Lower leg skin (tissue), 4 donors: ENCODE measurements at regions not wholly inside any gene's neighbourhood (a gene's known extent, or its start where the extent isn't known, plus 50 kb on each side); places are given as distances from the start of the nearest gene placed in this dataset.

Source experiments
- DNase-seq, 2 donors: peaks; one replicate each; pipeline ENCODE4 v3.0.0-alpha.2; 2019; ENCODE audit warnings: low spot score in 2 of 2
- H3K4me3 ChIP-seq: fragments of 200-600 bp; sonication (generic); 2 replicates; pipeline ENCODE4 v1.5.1; 2017; ENCODE audit warnings: mild to moderate bottlenecking, low read depth; ENCODE audit not compliant: poor library complexity, severe bottlenecking
- CTCF ChIP-seq, 3 donors: fragments of 450-650 bp; IDR thresholded peaks; one replicate each; pipeline ENCODE4 v1.5.1; 2016; ENCODE audit warnings: antibody characterized with exemption in 3 of 3, mild to moderate bottlenecking in 3 of 3, moderate library complexity in 2 of 3
- POLR2A ChIP-seq, 2 donors: fragments of 450-650 bp; IDR thresholded peaks; one replicate each; pipeline ENCODE4 v1.6.1; 2016 to 2017; ENCODE audit warnings: antibody characterized with exemption in 2 of 2, mild to moderate bottlenecking in 1 of 2, moderate library complexity in 1 of 2
- WGBS, 2 donors: methylation state at CpG; one replicate each; pipeline ENCODE4 v1.1.5; 2018; 5-methylcytosine and 5-hydroxymethylcytosine counted together
- intact Hi-C: fragments of 100-400 bp; cut with DNase I; formaldehyde crosslinking; loops from one replicate; pipeline ENCODE4 v1.15.0; 2023; ENCODE audit warnings: low total_unique reads

DNA sequence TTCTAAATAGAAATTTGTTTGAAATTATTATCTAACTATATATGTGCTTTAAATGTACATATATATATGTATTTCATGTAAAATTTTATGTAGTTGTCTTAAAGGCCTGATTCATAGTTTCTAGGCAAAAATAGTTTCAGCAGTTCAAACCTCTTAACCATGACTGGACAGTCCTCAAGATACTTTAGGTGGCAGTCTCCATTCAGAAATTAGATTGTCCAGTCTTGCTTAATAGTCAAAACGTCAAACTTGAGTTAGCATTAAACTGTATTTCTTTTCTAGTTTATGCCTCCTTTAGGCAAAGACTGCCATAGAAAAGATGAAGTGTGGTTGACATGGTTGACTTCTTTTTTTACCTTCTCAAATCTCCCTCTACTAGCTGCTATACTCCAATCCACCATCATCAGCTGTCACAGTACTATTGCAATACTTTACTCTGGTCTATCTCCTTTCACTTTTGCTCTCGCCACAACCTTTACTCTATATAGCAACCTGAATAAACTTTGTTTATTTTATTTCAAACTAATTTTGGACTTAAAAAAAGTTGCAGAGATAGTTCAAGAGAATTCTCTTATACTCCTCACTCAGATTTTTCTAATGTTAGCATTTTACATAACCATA, 395.6 kb upstream of the DIPK2B start:
- no peak overlapping the region for H3K4me3 ChIP-seq
- 61 to 68% methylated on average over 2 of the region's 2 CpGs for WGBS, 2 donors
- DNase-seq = no peak
- no peak for TF ChIP-seq CTCF (IDR thresholded peaks at IDR 0.05)
- no peak for TF ChIP-seq POLR2A (IDR thresholded peaks at IDR 0.05)
- intact Hi-C loops = no loop called here

DNA sequence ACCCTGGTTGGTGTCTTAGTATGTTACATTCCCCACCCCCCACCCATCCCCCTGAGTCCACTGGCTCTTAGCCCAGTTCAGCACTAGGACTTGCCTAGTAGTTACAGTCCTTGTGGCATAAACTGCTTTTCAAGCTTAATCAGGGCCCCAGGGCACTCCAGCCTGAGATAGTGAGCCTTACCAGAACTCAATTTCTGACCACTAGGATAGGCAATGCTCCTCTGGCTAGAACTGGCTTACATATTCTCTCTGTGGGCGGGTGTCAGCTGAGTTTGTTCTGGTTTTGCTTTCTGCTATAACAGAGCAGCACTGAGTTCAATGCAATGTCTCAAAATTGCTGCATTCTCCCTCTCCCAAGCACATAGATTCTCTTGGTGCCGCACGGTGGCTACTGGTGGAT, 391.4 kb upstream of the DIPK2B start:
- no peak overlapping the region for H3K4me3 ChIP-seq
- TF ChIP-seq POLR2A (IDR thresholded peaks at IDR 0.05) (no peak), CTCF (IDR thresholded peaks at IDR 0.05) (no peak)
- intact Hi-C loops = no loop called here
- WGBS, 2 donors = 74 to 85% methylated on average over 3 of the region's 3 CpGs
- no peak for DNase-seq

DNA sequence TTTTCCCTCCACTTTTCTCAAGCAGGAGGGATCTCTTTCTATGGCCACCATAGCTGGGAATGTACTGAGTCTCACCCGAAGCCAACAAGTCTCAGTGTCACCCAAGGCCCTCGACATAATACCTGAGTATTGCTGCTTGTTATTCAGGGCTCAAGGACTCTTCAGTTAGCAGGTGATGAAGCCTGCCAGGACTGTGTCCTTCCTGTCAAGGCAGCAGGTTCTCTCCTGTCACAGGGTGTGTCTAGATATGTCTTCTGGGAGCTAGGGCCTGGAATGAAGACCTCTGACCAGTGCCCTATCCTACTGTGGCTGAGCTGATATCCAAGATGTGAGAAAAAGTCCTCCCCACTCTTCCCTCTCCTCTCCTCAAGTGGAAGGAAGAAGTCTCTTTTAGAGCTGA, 391.0 kb upstream of the DIPK2B start:
- H3K4me3 ChIP-seq = no peak overlapping the region
- TF ChIP-seq POLR2A (IDR thresholded peaks at IDR 0.05) (no peak), CTCF (IDR thresholded peaks at IDR 0.05) (no peak)
- intact Hi-C loops = no loop called here
- WGBS, 2 donors = 64 to 69% methylated on average over 2 of the region's 2 CpGs
- DNase-seq = no peak

- 29 to 51% methylated on average over 2 of the region's 2 CpGs for WGBS, 2 donors
- no peak for TF ChIP-seq POLR2A (IDR thresholded peaks at IDR 0.05)
- TF ChIP-seq CTCF (IDR thresholded peaks at IDR 0.05) = no peak
- H3K4me3 ChIP-seq = no peak overlapping the region
- intact Hi-C loops = no loop called here
- DNase-seq = no peak
These were observed 384.0 kb upstream of the DIPK2B start for GRCh38 chrX:45584717-45585116.

- WGBS, 2 donors = no CpG with 5 or more reads among the region's 1 CpG
- intact Hi-C loops = loop anchor here (5.0 kb wide), 1 partner anchor 1700 kb away; no protein-coding TSS in a partner anchor
- TF ChIP-seq CTCF (IDR thresholded peaks at IDR 0.05) = no peak
- no peak for TF ChIP-seq POLR2A (IDR thresholded peaks at IDR 0.05)
- no peak for DNase-seq
- H3K4me3 ChIP-seq = no peak overlapping the region
These were observed 376.7 kb upstream of the DIPK2B start for GRCh38 chrX:45577361-45577760.

GRCh38 chrX:45571453-45571852, 370.8 kb upstream of the DIPK2B start:
- no peak for DNase-seq
- 69 to 75% methylated on average over 4 of the region's 4 CpGs for WGBS, 2 donors
- TF ChIP-seq POLR2A (IDR thresholded peaks at IDR 0.05) = no peak
- TF ChIP-seq CTCF (IDR thresholded peaks at IDR 0.05) = no peak
- intact Hi-C loops = no loop called here
- H3K4me3 ChIP-seq = no peak overlapping the region
